Spleen (tissue), 3 donors: ENCODE measurements at regions not wholly inside any gene's neighbourhood (a gene's known extent, or its start where the extent isn't known, plus 50 kb on each side); places are given as distances from the start of the nearest gene placed in this dataset.

ENCODE experiments used
- POLR2A ChIP-seq, 3 donors: fragments of 450-650 bp; IDR thresholded peaks; one replicate each; pipeline ENCODE4 v1.5.1; 2017; ENCODE audit warnings: antibody characterized with exemption in 3 of 3, mild to moderate bottlenecking in 1 of 3
- POLR2AphosphoS5 ChIP-seq, 3 donors: sonication (generic); formaldehyde crosslinking; IDR thresholded peaks; one replicate each; pipeline ENCODE4 v1.5.1; 2017; ENCODE audit warnings: antibody characterized with exemption in 3 of 3

GRCh38 chr9:79507801-79508200, 64.0 kb upstream of the TLE4 start:
- TF ChIP-seq POLR2A (IDR thresholded peaks at IDR 0.05): no peak
- no peak for TF ChIP-seq POLR2AphosphoS5 (IDR thresholded peaks at IDR 0.05)
